HG02885 (cell line): ENCODE measurements at regions not wholly inside any gene's neighbourhood (a gene's known extent, or its start where the extent isn't known, plus 50 kb on each side); places are given as distances from the start of the nearest gene placed in this dataset.

Experiments
- ATAC-seq: cut with Tn5 transposase; IDR thresholded peaks from one replicate; pipeline ENCODE4 v1.9.1; 2021; ENCODE audit warnings: mild to moderate bottlenecking; ENCODE audit not compliant: unreplicated experiment, poor library complexity

DNA sequence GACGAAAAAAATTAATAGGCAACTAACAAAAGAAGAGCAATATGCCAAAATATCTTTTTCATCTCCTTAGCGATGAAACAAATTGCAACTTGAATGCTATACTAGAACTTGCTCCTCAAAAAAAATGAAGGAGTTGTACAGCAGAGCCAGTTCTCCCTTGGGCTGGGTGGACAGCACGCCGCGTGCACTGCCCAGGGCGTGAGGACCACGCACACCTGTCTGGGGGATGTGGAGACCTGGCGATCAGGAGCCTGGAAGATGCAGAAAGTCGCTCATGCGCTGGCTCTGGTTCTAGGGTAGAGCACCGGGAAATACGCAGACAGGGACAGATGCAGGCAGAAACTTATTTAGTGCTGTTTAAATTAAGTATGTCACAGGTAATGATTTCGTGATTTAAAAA lies 342.0 kb upstream of the IRX4 start:
- no peak for ATAC-seq

DNA sequence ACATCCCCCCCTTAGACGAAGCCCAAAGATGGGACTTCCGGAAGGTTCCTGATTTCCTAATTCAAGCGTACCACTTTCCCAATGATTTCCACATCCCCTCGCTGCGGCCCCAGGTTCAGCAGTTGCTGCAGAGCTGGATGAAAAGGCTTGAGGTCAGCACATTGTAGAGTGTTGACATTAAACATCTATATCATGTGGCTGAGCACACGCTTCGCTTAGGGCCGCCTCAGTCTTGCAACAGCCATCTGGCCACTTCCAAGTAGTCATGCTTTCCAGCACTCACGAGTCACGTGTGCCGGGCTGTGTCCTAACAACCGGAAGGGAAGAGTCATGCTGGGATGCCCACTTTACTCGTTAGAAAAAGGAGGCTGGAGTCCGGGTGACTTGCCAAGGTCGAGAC lies 340.6 kb upstream of the IRX4 start:
- ATAC-seq: no peak

DNA sequence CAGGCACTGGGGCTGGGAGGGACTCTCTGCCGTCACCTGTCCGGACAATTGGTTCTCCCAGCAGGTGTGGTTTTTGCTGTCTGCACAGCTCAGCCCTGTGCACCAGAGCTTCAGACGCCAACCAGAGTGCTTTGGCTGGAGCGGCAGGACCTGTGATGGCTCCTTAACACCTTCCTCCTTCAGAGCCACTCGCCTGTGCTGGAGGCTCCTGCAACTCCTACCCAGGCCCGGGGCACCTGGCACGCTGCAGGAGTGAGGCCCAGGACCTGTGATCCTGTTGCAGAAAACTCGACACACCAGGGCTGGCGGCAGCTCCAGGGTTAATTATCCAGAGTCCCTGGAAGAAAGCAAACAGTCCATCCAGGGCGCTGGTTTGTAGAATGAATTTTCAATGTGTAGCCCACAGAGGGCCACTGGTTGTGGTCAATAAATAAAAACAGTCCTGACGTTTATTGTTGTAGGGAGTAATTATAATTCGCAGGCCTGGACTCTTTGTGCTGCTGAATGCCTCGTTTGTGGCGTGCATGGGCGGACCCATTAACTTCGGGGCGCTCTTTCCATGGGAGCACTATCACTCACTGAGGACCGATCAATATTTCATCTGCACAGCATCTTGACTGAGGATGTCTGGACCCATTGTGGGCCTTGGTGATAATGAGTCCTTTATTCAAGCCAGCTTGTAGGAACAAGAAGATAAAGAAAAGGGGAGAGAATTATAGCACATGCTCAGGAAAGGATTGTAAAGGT lies 339.7 kb upstream of the IRX4 start:
- ATAC-seq: no peak

DNA sequence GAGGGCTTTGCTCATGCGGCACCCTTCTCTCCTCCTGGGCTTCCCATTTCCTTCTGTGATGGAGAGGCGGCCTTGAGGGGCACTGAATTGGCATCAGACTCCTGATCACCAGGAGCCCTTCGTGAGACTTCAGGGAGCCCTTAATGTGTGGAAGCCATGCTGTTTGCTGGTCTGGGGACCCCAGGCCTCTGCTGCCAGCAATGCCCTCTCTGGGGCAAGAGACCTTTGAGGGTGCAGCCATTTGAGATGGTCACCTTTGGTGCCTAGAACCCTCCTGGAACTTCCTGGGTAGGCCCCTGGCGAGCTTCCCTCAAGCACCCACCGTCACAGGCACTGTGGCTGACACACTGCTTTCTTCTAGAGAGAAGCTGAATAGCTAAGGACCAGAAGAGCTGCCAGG lies 338.7 kb upstream of the IRX4 start:
- ATAC-seq: no peak

DNA sequence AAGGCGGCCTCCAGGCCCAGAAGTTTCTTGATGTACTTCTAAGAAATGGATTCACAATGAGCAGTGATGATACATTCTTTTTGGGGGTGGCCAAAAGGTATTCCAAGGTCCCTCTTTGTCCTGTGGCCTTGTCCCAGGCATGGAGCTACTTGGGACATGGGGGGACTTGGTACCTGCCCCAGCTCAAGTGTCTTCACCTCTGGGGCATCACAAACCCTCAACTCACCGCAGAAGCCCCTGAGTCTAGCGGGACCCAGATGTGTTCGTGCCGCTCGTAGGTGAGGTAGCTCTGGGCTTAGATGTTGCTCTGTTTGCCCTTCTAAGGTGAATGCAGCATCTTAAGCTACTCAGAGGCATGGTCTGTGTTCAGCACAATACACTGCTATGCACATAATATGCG lies 338.0 kb upstream of the IRX4 start:
- ATAC-seq: no peak

DNA sequence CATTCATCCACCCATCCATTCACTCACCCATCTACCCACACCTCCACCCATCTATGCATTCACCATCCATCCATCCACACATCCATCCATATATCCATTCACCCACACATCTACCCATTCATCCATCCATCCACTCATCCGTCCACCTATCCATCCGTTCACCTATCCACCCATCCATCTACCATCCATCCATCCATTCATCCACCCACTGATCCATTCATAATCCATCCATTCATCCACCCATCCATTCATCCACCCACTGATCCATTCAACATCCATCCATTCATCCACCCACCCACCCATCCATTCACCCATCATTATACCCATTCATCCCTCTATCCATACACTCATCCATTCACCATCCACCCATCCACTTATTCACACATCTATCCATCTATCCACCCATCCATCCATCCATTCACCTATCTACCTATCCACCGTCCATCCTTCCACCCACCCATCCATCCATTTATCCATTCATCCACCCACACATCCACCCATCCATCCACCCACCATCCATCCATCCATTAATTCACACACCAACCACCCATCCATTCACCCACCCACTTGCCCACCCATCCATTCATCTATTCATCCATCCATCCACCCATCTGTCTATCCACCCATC lies 336.5 kb upstream of the IRX4 start:
- ATAC-seq: no peak

DNA sequence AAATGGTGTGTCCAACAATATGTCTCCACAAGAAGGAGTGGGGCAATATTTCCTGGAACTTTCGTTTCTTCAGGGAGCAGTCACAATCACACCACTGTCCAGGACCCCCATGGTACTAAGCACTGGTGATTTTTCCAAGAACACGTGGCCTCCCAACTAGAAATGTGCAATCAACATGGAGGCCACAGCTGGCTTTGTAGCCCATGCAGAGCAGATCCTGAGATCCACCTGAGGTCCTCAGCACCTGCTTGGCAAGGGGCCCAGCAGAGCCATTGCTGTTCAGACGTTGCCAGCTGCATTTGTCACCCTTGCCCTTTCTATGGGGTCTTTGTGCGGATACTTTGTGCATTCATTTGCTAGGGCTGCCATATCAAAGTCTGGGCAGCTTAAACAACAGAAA lies 334.5 kb upstream of the IRX4 start:
- ATAC-seq: no peak

DNA sequence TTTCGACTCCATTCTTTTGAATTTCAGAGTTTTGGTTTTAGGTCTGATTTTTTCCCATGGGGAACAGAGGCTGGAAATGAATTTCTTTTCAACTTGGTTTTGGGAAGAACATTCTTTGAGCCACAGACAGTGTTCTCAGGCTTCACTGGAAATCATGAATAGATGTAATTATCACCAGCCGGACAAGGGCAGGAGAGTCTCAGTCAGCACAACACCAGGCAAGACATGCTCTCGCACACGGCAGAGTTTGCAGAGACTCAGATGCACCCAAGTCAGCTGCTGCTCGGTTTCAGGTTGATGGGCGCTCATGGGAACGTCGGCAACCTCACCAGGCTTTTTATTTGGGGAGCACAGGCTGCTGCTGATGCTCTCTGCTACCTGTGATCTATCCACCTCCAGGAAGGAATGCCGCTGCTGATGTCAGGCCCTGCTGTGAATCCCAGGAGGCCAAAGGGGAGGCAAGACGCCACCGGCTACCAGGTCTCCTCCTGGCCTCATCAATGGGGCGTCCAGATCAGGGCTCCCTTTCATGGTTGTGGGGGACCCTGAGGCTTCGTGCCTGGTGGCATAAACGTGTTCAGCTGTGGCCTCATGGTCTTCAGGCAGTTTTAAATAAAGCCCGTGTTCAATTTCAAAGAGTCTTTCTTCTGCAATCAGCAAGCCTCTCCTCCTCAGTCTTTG lies 332.3 kb upstream of the IRX4 start:
- ATAC-seq: no peak

DNA sequence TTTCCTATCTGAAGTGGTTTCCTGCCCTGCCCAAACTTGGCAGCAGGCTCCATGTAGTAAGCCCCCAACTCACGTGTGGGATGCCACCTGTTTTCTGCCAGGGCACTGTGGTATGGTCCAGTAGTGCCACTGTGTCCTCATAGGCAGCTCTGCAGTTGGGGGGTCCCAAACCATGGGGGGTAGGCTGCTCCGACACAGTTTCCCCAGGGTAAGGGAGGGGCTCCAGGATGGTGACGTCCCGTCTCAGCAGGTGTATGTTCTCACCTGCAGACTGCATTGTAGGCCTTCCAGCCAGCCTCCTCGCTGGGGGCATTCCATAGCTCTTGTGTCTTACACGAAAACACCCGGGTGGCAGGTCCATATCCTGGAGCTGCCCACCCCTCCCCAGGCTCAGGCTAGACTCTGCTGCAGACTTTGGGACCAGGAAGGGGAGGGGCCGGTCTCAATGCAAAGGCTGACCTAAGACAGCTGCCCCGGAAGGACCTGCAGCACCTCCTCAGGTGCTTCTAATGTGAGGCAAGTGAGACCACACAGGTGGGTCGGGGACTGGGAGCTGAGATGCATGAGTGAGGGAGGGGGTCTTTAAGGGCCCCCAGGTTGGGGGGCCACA lies 330.5 kb upstream of the IRX4 start:
- ATAC-seq: no peak

DNA sequence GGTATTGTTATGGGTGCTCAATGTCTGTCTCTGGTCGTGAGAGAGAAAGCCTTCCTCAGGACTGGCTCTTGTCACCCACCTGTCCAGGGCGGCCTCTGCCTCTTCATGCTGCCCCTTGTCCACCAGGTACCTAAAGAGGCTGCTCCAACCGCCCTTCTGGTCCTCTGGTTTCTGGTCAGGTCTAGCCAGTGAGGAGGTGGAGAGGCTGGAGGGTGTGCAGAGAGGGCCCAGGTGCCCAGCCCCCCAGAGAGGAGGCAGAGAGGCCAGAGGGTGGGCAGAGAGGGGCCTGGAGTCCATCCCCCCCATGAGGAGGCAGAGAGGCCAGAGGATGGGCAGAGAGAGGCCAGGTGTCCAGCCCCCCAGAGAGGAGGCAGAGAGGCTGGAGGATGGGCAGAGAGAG lies 329.8 kb upstream of the IRX4 start:
- no peak for ATAC-seq

DNA sequence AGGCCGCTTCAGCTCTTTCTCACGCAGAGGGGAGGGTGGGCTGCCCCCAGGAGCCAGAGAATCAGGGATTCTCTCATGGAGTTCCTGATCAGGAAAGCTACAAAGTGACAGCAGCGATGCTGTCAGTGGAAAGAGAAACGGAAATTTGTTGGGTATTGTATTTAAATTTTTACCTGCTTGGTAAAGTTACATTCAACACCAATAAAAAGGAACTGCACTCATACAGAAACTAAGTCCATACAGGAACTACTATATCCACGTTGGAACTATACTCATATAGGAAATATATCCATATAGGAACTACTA lies 325.5 kb upstream of the IRX4 start:
- no peak for ATAC-seq

DNA sequence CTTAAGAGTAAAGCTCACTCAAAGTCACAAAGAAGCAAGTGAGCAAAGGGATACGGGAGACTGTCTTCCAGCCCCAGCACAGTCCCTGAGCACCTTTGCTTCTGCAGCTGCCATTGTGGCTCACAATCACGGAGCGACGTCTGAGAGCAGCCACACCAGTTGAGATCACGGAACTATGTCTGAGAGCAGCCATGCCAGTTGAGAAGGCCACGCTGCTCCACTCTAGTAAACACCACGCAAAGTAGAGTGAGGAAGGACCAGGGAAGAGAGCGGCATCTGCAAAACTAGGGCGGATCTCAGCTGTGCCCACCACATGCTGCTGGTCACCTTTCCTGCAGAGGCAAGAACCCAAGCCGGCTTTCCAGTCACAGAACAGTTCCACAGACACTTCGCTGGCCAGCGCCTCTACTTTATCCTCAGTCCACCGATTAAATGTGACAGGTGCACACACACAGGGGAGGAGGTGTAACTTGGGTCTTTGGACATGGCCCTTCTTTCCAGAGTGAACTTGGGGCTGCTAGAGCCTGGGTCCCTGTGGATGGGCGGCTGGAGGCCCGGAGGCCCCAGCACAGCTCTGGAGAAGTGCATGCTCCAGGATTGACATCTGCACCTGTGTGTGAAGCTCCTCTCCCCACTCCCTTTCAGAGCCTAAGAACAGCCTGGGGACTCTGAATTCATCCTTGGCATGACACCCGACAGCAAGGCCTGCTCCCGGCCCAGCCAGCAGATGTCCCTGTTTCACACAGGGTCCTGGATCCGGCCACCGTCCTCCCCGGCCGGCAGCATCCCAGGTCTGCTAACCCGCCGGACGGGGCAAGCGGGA lies 324.9 kb upstream of the IRX4 start:
- no peak for ATAC-seq

DNA sequence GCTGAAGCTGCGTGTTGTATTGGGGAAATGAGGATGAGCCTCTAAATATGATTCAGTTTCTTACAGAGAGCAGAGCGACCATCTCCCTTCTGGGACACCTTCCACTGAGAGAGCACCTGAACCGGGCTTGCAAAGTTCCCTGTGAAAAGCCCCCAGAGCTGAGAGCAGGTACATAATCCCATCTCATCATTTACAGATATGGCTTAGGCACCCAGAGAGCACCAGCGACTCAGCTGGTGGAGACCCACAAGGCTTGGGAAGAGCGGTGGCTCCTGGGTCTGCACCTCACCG lies 324.3 kb upstream of the IRX4 start:
- no peak for ATAC-seq

DNA sequence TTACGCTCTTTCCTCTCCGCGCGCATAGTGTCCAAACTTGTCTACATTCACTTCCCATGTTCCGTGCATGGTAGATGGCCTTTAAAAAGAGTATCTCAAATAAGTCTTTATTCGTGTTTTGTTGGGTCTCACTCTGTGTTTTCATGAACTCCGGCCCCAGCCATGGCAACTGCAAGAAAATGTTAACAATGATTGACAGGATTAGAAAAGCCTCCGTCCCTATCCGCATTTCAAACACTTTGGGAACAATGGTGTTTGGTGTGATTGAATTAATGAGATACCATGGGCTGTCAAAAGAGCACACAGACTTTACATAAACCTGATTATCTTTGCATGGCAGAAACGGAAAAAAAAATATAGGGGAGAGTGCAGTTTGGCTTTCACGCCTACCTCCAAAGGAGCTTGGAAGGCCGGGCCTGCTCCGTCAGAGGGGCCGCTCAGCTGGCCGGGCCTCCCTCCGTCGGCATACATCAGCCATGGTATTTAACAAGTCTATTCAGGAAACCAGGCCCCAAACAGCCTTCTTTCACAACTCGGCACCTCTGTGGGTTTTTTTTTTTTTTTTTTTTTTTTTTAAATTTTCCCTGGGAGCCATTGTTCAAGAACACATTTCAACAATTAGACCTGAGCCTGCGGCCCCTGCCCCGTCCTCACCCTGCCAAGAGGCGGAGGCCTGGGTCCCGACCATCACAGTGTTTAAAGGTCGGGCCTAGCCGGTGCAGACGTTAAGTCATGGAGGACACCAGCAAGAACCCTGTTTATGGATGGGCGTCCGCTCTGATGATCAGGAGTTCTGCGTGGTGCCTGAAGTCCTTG lies 323.8 kb upstream of the IRX4 start:
- no peak for ATAC-seq

DNA sequence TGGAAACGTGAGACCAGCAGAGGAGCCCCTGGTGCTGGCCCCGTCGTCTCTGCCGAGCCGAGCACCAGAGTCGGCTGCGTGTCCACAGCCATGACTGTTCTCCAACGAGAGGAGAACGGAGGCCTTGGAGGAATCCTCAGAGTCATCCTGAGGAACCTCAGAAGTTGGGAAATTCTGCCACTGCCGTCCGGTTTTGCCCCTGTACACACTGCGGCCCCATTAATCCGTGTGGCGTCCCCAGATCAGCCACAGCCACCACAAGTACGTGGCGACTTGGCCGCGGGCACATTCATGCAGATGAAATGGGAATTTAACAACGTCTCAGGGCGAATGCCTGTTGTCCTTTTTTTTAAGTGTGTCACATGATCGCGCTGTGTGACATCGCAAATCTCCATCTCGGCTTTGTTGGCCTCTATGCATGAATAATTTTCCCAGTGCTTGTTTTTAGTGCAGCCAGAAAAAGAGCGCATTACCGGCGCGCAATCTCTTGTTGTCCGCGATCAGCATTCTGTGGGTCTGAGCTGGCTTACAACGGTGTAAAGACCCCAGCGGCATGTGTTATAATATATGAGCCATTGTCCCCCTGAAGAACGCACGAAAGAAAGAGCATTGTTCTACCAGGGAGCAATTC lies 323.0 kb upstream of the IRX4 start:
- ATAC-seq: no peak

DNA sequence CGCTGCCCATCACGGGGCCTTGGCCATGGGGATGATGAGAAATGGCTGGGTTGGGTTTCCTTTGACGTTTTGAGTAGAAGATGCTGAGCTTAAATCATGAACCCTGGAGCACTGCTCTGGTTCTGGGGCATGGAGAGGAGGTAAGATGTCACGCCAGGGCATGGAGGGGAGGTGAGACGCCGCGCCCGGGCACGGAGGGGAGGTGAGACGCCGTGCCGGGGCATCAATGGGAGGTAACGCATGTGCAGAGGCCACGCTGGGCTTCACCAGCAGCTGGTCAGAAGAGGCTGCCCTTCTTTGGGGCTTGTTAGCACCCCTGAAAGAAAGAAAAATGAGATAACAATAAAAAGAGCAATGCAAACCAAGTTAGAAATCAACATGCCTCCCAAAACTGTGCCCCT lies 322.5 kb upstream of the IRX4 start:
- no peak for ATAC-seq

DNA sequence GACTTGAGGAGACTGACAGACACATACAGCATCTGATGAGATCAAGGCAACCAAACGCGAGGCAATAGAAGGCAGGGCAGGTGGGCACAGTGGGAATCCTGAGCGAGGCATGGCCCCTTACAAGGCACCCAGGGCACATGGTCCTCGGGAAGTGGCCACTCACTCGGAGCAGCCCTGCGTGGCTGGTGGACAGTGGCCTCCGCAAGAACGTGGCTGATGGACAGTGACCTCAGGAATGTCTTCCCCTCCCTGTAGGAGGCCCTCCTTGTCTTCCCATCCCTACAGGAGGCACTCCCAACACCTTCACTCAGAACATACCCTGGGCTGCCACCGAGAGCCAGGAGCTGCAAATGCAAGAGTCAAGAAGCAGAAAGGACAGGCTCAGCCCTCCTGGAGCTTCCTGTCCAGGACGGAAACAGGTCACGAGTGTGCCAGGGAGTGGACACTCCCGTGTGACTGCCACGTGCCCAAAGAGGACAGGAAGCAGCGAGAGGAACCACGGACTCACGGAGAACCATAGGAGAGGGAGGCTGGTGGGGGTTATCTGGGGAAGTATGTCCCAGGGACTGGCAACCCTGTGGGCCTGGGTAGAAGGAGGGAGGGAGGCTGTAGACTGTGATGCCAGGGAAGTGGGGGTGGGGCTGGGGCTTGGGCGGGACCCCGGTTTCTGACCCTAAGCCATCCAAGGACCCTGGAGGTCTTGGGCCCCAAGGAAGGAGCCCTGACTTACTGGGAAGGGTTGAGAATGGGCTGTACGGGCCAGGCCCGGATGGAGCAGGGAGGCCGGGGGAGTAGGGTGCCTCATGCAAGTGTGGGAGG lies 321.9 kb upstream of the IRX4 start:
- ATAC-seq: no peak

DNA sequence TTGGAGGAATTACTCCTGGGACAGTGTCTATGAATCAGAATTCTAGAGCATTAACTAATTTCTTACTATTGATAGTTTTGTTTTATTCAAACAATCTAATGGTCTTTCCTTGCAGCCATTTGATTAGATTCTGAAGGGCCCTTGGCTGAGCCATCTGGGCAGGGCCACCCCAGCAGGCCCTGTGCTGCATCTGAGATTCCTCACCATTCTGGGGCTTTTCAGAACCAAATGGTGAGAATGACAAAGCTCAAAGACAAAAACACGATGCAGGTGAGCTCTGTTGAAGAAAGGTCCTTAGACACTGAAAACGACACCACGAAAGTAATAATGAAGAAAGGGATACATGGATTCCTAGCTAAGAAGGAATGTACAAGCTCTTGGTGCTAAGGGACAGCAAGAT lies 321.0 kb upstream of the IRX4 start:
- ATAC-seq: no peak

DNA sequence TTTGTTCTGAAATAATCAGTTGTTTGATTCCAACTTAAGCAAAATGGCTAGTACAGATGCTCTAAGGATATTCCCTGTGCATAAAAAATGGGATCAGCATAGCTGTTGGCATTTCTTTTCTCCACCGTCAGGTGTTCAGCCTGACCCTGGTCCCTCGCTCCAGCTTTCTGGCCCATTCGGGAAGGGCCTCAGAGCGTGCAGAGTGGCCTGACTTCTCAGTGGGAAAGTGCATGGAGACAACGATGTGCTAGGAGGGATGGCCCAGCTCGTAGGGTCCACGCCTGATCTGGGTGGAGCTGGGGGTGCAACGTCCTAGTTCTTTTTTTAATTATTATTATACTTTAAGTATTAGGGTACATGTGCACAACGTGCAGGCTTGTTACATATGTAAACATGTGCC lies 319.1 kb upstream of the IRX4 start:
- ATAC-seq: no peak
